ENCODE measurements at regions not wholly inside any gene's neighbourhood (a gene's known extent, or its start where the extent isn't known, plus 50 kb on each side); places are given as distances from the start of the nearest gene placed in this dataset.
"Not testable (repeated sequence)": the region's sequence is repeated elsewhere in the genome, so short reads cannot be mapped to it uniquely, and the experiment has no call there.

GRCh38 chr12:90504806-90505205 lies 450.2 kb downstream of the CCER1 start:
- DNase-seq (ENCODE audit: low read depth in 3 of 3), result no peak

GRCh38 chr12:90502070-90502469 lies 452.9 kb downstream of the CCER1 start:
- no peak for DNase-seq (ENCODE audit: low read depth in 3 of 3)

- DNase-seq (ENCODE audit: low read depth in 3 of 3), result no peak
These were observed 453.6 kb downstream of the CCER1 start for GRCh38 chr12:90501412-90501811.

- no peak for DNase-seq (ENCODE audit: low read depth in 3 of 3)
These were observed 455.2 kb downstream of the CCER1 start for GRCh38 chr12:90499795-90500194.

GRCh38 chr12:90497923-90498545 lies 456.9 kb downstream of the CCER1 start:
- DNase-seq (ENCODE audit: low read depth in 3 of 3), result no peak

- DNase-seq (ENCODE audit: low read depth in 3 of 3), result no peak
These were observed 464.6 kb downstream of the CCER1 start for GRCh38 chr12:90490355-90490754.

GRCh38 chr12:90489141-90489540 lies 465.8 kb downstream of the CCER1 start:
- DNase-seq (ENCODE audit: low read depth in 3 of 3), result no peak

- no peak for DNase-seq (ENCODE audit: low read depth in 3 of 3)
These were observed 469.4 kb downstream of the CCER1 start for GRCh38 chr12:90485560-90485959.

- no peak for DNase-seq (ENCODE audit: low read depth in 3 of 3)
These were observed 470.9 kb downstream of the CCER1 start for GRCh38 chr12:90484094-90484493.

GRCh38 chr12:90481748-90482147 lies 473.2 kb downstream of the CCER1 start:
- no peak for DNase-seq (ENCODE audit: low read depth in 3 of 3)

- no peak for DNase-seq (ENCODE audit: low read depth in 3 of 3)
These were observed 475.7 kb downstream of the CCER1 start for GRCh38 chr12:90479237-90479636.

GRCh38 chr12:90473831-90474230 lies 481.1 kb downstream of the CCER1 start:
- no peak for DNase-seq (ENCODE audit: low read depth in 3 of 3)

- no peak for DNase-seq (ENCODE audit: low read depth in 3 of 3)
These were observed 494.3 kb downstream of the CCER1 start for GRCh38 chr12:90460681-90461080.

- no peak for DNase-seq (ENCODE audit: low read depth in 3 of 3)
These were observed 498.7 kb downstream of the CCER1 start for GRCh38 chr12:90456248-90456647.

GRCh38 chr12:90455756-90456155 lies 499.2 kb downstream of the CCER1 start:
- no peak for DNase-seq (ENCODE audit: low read depth in 3 of 3)

- no peak for DNase-seq (ENCODE audit: low read depth in 3 of 3)
These were observed 505.4 kb downstream of the CCER1 start for GRCh38 chr12:90449611-90450010.

- not testable (repeated sequence) for DNase-seq (ENCODE audit: low read depth in 3 of 3)
These were observed 511.5 kb downstream of the CCER1 start for GRCh38 chr12:90443466-90443865.

- no peak for DNase-seq (ENCODE audit: low read depth in 3 of 3)
These were observed 513.5 kb downstream of the CCER1 start for GRCh38 chr12:90441431-90441830.

GRCh38 chr12:90428881-90429280 lies 526.1 kb downstream of the CCER1 start:
- DNase-seq (ENCODE audit: low read depth in 3 of 3), result no peak

- no peak for DNase-seq (ENCODE audit: low read depth in 3 of 3)
These were observed 526.5 kb downstream of the CCER1 start for GRCh38 chr12:90428465-90428864.

GRCh38 chr12:90423965-90424364 lies 531.0 kb downstream of the CCER1 start:
- no peak for DNase-seq (ENCODE audit: low read depth in 3 of 3)

- no peak for DNase-seq (ENCODE audit: low read depth in 3 of 3)
These were observed 544.0 kb downstream of the CCER1 start for GRCh38 chr12:90410962-90411361.

- DNase-seq (ENCODE audit: low read depth in 3 of 3), result no peak
These were observed 547.1 kb downstream of the CCER1 start for GRCh38 chr12:90407841-90408240.

- DNase-seq (ENCODE audit: low read depth in 3 of 3), result no peak
These were observed 550.9 kb downstream of the CCER1 start for GRCh38 chr12:90404071-90404470.
